Activated CD4-positive, alpha-beta T cell treated with anti-CD3 and anti-CD28 coated beads for 48 hours (primary cell): ENCODE measurements at regions not wholly inside any gene's neighbourhood (a gene's known extent, or its start where the extent isn't known, plus 50 kb on each side); places are given as distances from the start of the nearest gene placed in this dataset.
"Not testable (repeated sequence)": the region's sequence is repeated elsewhere in the genome, so short reads cannot be mapped to it uniquely, and the experiment has no call there.

Experiments
- DNase-seq: peaks from one replicate; pipeline ENCODE4 v3.0.0-alpha.2; 2020

GRCh38 chr13:22789916-22790315 is 390.9 kb upstream of the SGCG start:
- no peak for DNase-seq

DNA sequence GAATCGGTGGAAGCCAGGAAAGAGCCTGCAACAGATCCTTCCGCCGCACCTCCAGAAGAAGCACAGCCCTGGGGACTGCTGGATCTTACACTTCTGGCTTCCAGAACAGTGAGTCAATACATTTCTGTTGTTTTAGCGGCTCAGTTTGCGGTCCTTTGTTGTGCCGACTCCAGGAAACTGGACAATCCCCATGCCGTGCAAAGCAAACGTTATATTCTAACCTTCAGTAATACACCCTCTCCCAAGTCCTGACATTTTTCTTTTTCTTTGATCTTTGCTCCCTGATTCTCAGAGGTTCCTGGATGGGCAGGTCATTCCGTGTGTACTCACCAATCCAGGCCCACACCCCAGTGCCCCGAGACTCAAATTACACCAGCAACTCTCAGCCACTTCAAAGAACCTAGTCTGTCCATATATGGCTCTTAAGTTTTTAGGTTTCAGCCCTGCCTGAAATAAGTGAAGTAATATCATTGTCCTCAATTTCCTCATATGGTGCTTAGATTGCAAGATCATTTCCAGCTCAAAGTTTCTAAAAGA is 387.1 kb upstream of the SGCG start:
- DNase-seq, result no peak

DNA sequence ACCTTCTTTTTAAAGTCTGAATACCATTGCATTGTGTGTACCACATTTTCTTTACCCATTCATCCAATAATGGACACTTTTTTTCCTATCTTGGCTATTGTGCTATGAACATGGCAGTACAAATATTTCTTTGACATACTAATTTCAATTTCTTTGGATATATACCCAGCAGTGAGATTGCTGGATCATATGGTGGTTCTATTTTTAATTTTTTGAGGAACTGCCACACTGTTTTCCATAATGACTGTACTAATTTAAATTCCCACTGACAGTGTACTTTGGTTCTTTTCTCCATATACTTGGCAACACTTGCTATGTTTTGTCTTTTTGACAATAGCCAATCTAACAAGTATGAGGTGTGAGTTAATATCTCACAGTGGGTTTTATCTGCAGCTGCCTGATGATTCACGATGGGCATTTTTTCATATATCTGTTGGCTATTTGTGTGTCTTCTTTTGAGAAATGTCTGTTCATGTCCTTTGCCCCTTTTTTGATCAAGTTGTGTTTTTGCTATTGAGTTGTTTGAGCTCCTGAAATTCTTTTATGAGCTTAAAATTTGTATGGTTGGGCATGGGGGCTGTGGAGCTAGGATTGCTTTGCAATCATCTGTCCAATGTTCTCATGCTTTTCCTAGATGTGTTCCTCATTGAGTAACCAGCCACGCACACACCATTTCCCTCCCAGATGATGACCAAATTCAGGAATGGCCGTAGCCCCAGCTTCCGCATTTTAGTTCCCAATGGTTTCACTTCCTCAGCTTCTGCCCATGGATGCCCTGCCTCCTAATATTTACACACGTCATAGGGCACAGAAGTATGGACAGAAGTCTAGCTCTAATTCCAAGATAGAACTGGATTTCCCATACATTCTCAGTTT is 380.0 kb upstream of the SGCG start:
- DNase-seq, result no peak

GRCh38 chr13:22801402-22802003 is 379.3 kb upstream of the SGCG start:
- no peak for DNase-seq

- no peak for DNase-seq
Observed at GRCh38 chr13:22812793-22813192, 368.0 kb upstream of the SGCG start.

DNA sequence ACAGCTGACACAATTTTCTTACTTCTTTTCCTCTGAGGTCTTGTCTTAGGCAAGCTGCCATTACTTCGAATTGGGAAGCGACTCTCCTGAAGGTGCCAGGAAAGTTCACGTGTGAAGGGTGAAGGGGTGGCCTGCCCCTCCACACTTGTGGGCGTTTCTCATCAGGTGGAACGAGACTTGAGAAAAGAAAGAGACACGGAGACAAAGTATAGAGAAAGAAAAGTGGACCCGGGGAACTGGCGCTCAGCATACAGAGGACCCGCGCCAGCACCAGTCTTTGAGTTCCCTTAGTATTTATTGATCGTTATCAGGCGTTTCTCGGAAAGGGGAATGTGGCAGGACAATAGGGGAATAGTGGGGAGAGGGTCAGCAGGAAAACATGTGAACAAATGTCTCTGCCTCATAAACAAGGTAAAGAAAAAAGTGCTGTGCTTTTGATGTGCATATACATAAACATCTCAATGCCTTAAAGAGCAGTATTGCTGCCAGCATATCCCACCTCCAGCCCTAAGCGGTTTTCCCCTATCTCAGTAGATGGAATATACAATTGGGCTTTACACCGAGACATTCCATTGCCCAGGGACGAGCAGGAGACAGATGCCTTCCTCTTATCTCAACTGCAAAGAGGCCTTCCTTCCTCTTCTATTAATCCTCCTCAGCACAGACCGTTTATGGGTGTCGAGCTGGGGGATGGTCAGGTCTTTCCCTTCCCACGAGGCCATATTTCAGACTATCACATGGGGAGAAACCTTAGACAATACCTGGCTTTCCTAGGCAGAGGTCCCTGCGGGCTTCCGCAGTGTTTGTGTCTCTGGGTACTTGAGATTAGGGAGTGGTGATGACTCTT is 367.0 kb upstream of the SGCG start:
- not testable (repeated sequence) for DNase-seq

- DNase-seq, result not testable (repeated sequence)
Observed at GRCh38 chr13:22814433-22814832, 366.3 kb upstream of the SGCG start.

DNA sequence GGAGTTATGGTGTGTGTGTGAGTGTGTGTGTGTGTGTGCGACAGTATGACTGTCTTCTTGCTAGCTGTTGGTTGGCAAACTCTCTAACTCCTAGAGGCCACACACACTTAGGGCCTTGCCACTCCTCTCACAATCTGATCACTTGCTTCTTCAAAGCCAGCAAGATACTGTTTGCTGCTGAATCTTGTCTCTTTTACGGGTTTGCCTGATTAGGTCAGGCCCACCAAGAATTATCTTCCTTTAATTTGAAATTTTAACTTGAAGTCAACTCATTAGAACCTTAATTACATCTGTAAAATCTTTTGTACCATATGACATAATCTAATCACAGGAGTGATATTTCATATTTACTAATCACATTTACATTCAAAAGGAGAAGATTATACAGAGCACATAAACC is 359.2 kb upstream of the SGCG start:
- DNase-seq, result no peak

GRCh38 chr13:22825186-22825585 is 355.6 kb upstream of the SGCG start:
- no peak for DNase-seq

DNA sequence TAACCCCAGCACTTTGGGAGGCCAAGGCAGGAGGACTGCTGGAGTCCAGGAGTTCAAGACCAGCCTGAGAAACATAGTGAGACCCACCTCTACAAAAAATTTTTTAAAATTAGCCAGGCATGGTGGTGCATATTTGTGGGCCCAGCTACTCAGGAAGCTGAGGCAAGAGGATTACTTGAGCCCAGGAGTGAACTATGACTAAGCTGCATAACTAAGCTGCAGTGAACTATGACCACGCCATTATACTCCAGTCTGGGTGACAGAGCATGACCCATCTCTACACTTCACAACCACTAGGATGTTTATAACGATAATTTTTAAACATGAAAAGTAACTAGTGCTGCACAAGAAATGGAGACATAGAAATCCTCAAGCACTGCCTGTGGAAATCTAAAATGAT is 352.7 kb upstream of the SGCG start:
- no peak for DNase-seq

DNA sequence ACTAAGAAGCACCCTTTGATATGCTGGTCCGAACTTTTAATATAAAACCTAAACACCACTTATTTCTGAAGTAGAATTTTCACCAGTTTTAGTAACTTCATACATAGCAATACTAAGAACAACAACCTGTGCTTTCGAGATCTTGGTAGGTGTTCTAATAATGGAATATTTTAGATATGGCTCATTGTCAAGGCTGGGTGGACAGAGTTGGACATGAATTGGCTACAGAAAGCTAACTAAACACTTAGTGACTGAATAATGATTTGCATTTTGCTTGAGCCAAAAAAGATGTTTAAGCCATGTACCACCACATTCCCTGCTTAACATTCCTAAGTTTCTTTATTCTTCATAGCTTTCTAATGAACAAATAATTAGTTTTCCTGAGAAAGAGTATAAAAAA is 344.3 kb upstream of the SGCG start:
- no peak for DNase-seq

DNA sequence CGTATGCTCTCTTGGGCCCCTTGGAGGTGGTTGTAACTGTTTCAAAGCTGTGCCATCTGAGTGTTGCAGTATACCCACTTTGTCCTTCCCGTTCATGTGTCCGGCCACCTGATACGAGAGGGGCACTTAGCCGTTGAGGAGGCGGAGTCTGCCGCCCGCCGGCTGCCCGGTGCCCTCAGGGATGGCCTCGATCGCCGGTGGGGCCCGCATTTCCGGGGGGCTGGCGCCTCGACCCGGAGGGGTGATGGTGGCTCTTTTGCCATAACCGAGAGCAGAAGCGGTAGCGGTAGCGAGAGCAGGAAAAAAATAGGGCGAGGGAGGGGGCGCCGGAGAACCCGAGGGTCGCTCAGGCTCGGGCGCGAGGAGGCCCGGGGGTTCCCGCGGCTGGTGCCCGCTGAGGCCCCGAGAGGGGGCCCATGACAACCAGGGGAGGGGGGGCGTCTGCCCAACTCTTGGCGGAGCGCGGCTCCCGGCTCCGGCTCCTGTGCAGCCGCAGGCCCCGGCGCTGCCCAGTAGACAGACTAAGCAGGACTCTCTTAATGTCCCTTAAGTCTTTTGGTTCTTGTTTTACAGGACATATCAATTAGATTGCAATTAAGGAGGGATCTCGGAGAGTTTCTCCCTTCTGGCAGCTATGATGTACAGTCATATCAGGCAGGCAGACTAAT is 342.7 kb upstream of the SGCG start:
- DNase-seq, result no peak

DNA sequence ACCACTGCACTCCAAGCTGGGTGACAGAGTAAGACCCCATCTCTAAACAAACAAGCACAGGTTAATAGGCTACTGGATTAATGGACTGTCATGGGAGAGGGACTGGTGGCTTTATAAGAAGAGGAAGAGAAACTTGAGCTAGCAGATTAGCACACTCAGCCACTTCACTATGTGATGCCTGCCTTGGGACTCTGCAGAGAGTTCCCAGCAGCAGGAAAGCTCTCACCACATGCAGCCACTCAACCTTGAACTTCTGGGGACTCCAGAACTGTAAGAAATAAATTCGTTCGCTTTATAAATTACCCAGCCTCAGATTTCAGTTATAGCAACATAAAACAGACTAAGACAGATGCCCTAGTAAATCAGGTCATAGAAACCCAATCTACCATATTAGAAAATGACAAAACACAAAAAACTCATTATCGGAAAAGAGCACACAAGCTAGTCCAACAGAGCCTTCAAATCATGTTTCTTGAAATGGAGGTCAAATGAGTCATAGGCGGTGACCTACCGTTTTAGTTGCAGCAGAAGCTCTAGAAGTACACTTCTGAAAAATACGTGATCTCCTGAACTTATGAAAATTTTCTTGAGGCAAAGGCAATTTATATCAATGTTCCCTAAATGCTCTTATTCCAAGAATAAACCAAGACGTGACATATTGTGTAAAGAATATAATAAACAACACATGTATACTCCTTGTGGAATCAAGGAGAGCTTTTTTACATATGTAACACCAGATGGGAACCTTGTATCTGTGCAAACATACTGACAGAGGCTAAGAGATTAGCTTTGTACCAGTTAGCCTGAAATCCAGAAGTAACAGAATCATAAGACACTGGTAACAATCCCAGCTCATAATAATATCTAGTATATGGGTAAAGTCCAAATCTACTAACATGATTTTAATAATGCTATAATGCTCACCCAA is 340.9 kb upstream of the SGCG start:
- DNase-seq, result no peak

- no peak for DNase-seq
Observed at GRCh38 chr13:22846551-22846950, 334.2 kb upstream of the SGCG start.

- DNase-seq, result no peak
Observed at GRCh38 chr13:22848539-22849052, 332.2 kb upstream of the SGCG start.

- DNase-seq, result no peak
Observed at GRCh38 chr13:22855926-22856325, 324.9 kb upstream of the SGCG start.

DNA sequence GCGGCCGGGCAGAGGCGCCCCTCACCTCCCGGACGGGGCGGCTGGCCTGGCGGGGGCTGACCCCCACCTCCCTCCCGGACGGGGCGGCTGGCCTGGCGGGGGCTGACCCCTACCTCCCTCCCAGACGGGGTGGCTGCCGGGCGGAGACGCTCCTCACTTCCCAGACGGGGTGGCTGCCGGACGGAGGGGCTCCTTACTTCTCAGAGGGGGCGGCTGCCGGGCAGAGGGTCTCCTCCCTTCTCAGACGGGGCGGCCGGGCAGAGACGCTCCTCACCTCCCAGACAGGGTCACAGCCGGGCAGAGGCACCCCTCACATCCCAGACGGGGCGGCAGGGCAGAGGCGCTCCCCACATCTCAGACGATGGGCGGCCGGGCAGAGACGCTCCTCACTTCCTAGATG is 321.8 kb upstream of the SGCG start:
- not testable (repeated sequence) for DNase-seq

GRCh38 chr13:22859411-22859810 is 321.4 kb upstream of the SGCG start:
- DNase-seq, result not testable (repeated sequence)

- no peak for DNase-seq
Observed at GRCh38 chr13:22861958-22862466, 318.8 kb upstream of the SGCG start.

- no peak for DNase-seq
Observed at GRCh38 chr13:22862478-22862877, 318.3 kb upstream of the SGCG start.

GRCh38 chr13:22866221-22866620 is 314.6 kb upstream of the SGCG start:
- DNase-seq, result no peak
